IMR-90 (cell line): ENCODE measurements at regions not wholly inside any gene's neighbourhood (a gene's known extent, or its start where the extent isn't known, plus 50 kb on each side); places are given as distances from the start of the nearest gene placed in this dataset.

Source experiments
- ATAC-seq: fragments of 200-7000 bp; cut with Tn5 transposase; 2 replicates; pipeline ENCODE4 v1.9.1; 2020; ENCODE audit warnings: low read depth, mild to moderate bottlenecking, moderate library complexity
- BruUV-seq: library from RNA; stranded (reverse); fragments of 400-500 nt; replicated peaks from 2 replicates; lab custom pipeline; 2021; lab: Mats Ljungman, UMichigan
- CTCF ChIA-PET: fragments of 300-600 bp; formaldehyde crosslinking; extraction: SDS; loops from one replicate; lab custom pipeline; 2021; ENCODE audit warnings: antibody characterized with exemption; lab: Yijun Ruan, JAX
- POLR2A ChIA-PET: fragments of 300-600 bp; sonication (Branson Sonifier 250); formaldehyde crosslinking; loops from one replicate; lab custom pipeline; 2022; ENCODE audit warnings: antibody characterized with exemption; ENCODE audit not compliant: unreplicated experiment; lab: Charles Lee
- DNase-seq: peaks from one replicate; pipeline ENCODE4 v3.0.0; 2013
- H2AFZ ChIP-seq: replicated peaks from 2 replicates; pipeline ENCODE3; 2013; ENCODE audit warnings: low read length, mild to moderate bottlenecking; ENCODE audit not compliant: poor library complexity
- H2AK5ac ChIP-seq: 2 replicates; pipeline ENCODE4 v1.6.1; 2013; ENCODE audit warnings: low read depth, low read length, inconsistent platforms
- H2AK9ac ChIP-seq: replicated peaks from 2 replicates; pipeline ENCODE3; 2013; ENCODE audit warnings: mild to moderate bottlenecking, low read depth, low read length, moderate library complexity; ENCODE audit not compliant: poor library complexity
- H2BK120ac ChIP-seq: 2 replicates; pipeline ENCODE4 v1.6.1; 2013; ENCODE audit warnings: low read depth, low read length, inconsistent platforms
- H2BK15ac ChIP-seq: 3 replicates; pipeline ENCODE4 v1.6.1; 2013; ENCODE audit warnings: low read depth, low read length, inconsistent platforms
- H2BK20ac ChIP-seq: 2 replicates; pipeline ENCODE4 v1.6.1; 2013; ENCODE audit warnings: low read depth, mild to moderate bottlenecking, inconsistent platforms, low read length, moderate library complexity
- H2BK5ac ChIP-seq: 2 replicates; pipeline ENCODE4 v1.6.1; 2013; ENCODE audit warnings: mild to moderate bottlenecking, low read depth, low read length, inconsistent platforms; ENCODE audit not compliant: poor library complexity, severe bottlenecking
- H3K14ac ChIP-seq: replicated peaks from 2 replicates; pipeline ENCODE4 v1.6.1; 2013; ENCODE audit warnings: low read depth, low read length, inconsistent platforms
- H3K18ac ChIP-seq: 2 replicates; pipeline ENCODE4 v1.6.1; 2013; ENCODE audit warnings: low read depth, low read length, control low read depth
- H3K23ac ChIP-seq: 2 replicates; pipeline ENCODE4 v1.6.1; 2013; ENCODE audit warnings: low read depth, low read length, inconsistent platforms
- H3K27ac ChIP-seq: 2 replicates; pipeline ENCODE4 v1.5.1; 2013; ENCODE audit warnings: mild to moderate bottlenecking, control low read depth, low read length; ENCODE audit not compliant: insufficient read depth
- H3K27me3 ChIP-seq: 2 replicates; pipeline ENCODE4 v1.6.1; 2013; ENCODE audit warnings: low read length; ENCODE audit not compliant: control insufficient read depth, insufficient read depth
- H3K36me3 ChIP-seq: 2 replicates; pipeline ENCODE4 v1.6.1; 2013; ENCODE audit warnings: low read length, mixed read lengths; ENCODE audit not compliant: control insufficient read depth, insufficient read depth
- H3K4ac ChIP-seq: 2 replicates; pipeline ENCODE4 v1.6.1; 2013; ENCODE audit warnings: low read depth, low read length, inconsistent platforms
- H3K4me1 ChIP-seq: 2 replicates; pipeline ENCODE4 v1.6.1; 2013; ENCODE audit warnings: low read length, mixed read lengths; ENCODE audit not compliant: control insufficient read depth, insufficient read depth
- H3K4me2 ChIP-seq: 2 replicates; pipeline ENCODE4 v1.6.1; 2013; ENCODE audit warnings: low read depth, mild to moderate bottlenecking, control low read depth, low read length, moderate library complexity
- H3K4me3 ChIP-seq: 2 replicates; pipeline ENCODE4 v1.5.1; 2013; ENCODE audit warnings: low read depth, mild to moderate bottlenecking, control low read depth, low read length, moderate library complexity; ENCODE audit not compliant: insufficient read depth
- H3K56ac ChIP-seq: 2 replicates; pipeline ENCODE4 v1.6.1; 2013; ENCODE audit warnings: low read length, inconsistent platforms; ENCODE audit not compliant: insufficient read depth; ENCODE audit errors: extremely low read depth
- H3K79me1 ChIP-seq, 2 experiments: 2 replicates each; pipeline ENCODE4 v1.6.1; 2013; ENCODE audit warnings: low read length in 2 of 2, inconsistent platforms in 1 of 2, low read depth in 1 of 2
- H3K9ac ChIP-seq: 2 replicates; pipeline ENCODE4 v1.6.1; 2013; ENCODE audit warnings: low read depth, low read length, control low read depth
- H3K9me1 ChIP-seq: 2 replicates; pipeline ENCODE4 v1.6.1; 2013; ENCODE audit warnings: low read length, inconsistent platforms; ENCODE audit not compliant: insufficient read depth
- H3K9me3 ChIP-seq: 2 replicates; pipeline ENCODE4 v1.6.1; 2013; ENCODE audit warnings: low read length; ENCODE audit not compliant: control insufficient read depth, insufficient read depth
- H4K20me1 ChIP-seq: 2 replicates; pipeline ENCODE4 v1.6.1; 2013; ENCODE audit warnings: low read length, inconsistent platforms; ENCODE audit not compliant: insufficient read depth
- H4K5ac ChIP-seq: 2 replicates; pipeline ENCODE4 v1.6.1; 2013; ENCODE audit warnings: mild to moderate bottlenecking, low read depth, low read length, control low read depth
- H4K8ac ChIP-seq, 2 experiments: 2 replicates each; pipeline ENCODE4 v1.6.1; 2013; ENCODE audit warnings: low read depth in 2 of 2, low read length in 2 of 2, control low read depth in 1 of 2, inconsistent platforms in 1 of 2
- H4K91ac ChIP-seq: 2 replicates; pipeline ENCODE4 v1.6.1; 2013; ENCODE audit warnings: low read depth, low read length, inconsistent platforms; ENCODE audit not compliant: insufficient read depth
- BHLHE40 ChIP-seq: fragments of 150-350 bp; IDR thresholded peaks from 2 replicates; pipeline ENCODE4 v1.6.1; 2016; ENCODE audit warnings: mild to moderate bottlenecking, low read depth, low read length
- CEBPB ChIP-seq: IDR thresholded peaks from 2 replicates; pipeline ENCODE4 v1.6.1; 2012; ENCODE audit warnings: low read depth, low read length, improper control_type of control experiment
- CHD1 ChIP-seq: IDR thresholded peaks from 2 replicates; pipeline ENCODE4 v1.6.1; 2012; ENCODE audit warnings: low read depth, low read length, improper control_type of control experiment
- ELK1 ChIP-seq: fragments of 150-350 bp; IDR thresholded peaks from 2 replicates; pipeline ENCODE4 v1.6.1; 2016; ENCODE audit warnings: low read depth, mild to moderate bottlenecking, low read length, moderate library complexity, borderline replicate concordance
- FOS ChIP-seq: fragments of 150-350 bp; IDR thresholded peaks from 2 replicates; pipeline ENCODE4 v1.6.1; 2016; ENCODE audit warnings: low read depth, low read length
- MAFK ChIP-seq: IDR thresholded peaks from 2 replicates; pipeline ENCODE4 v1.6.1; 2012; ENCODE audit warnings: low read depth, low read length, improper control_type of control experiment
- MAZ ChIP-seq: IDR thresholded peaks from 2 replicates; pipeline ENCODE4 v1.6.1; 2012; ENCODE audit warnings: low read depth, mild to moderate bottlenecking, low read length, improper control_type of control experiment, moderate library complexity, borderline replicate concordance
- MXI1 ChIP-seq: IDR thresholded peaks from 2 replicates; pipeline ENCODE4 v1.6.1; 2012; ENCODE audit warnings: low read depth, mild to moderate bottlenecking, low read length, moderate library complexity, borderline replicate concordance
- NFE2L2 ChIP-seq: fragments of 150-350 bp; IDR thresholded peaks from 2 replicates; pipeline ENCODE4 v1.6.1; 2016; ENCODE audit warnings: low read depth, mild to moderate bottlenecking, low read length
- POLR2A ChIP-seq: IDR thresholded peaks from 2 replicates; pipeline ENCODE4 v1.6.1; 2012; ENCODE audit warnings: mild to moderate bottlenecking, low read depth, low read length
- RAD21 ChIP-seq: IDR thresholded peaks from 2 replicates; pipeline ENCODE4 v1.6.1; 2012; ENCODE audit warnings: low read length, improper control_type of control experiment
- RCOR1 ChIP-seq: IDR thresholded peaks from 2 replicates; pipeline ENCODE4 v1.6.1; 2012; ENCODE audit warnings: mild to moderate bottlenecking, low read length, improper control_type of control experiment; ENCODE audit not compliant: insufficient replicate concordance
- RFX5 ChIP-seq: IDR thresholded peaks from 2 replicates; pipeline ENCODE4 v1.8.0; 2012; ENCODE audit warnings: low read depth, mild to moderate bottlenecking, low read length, moderate library complexity
- SMC3 ChIP-seq: fragments of 150-350 bp; IDR thresholded peaks from 2 replicates; pipeline ENCODE4 v1.6.1; 2016; ENCODE audit warnings: low read depth, mild to moderate bottlenecking, antibody characterized with exemption, low read length, moderate library complexity
- USF2 ChIP-seq: fragments of 150-350 bp; IDR thresholded peaks from 2 replicates; pipeline ENCODE4 v1.6.1; 2017; ENCODE audit warnings: mild to moderate bottlenecking, antibody characterized with exemption, low read length, low read depth
- WGBS, 2 experiments: methylation state at CpG; one replicate each; pipeline versions ENCODE4 v1.1.5 to v1.1.7; 2013; ENCODE audit warnings: missing lambda C conversion rate in 2 of 2; ENCODE audit not compliant: insufficient read length in 1 of 2; ENCODE audit errors: extremely low coverage in 2 of 2; 5-methylcytosine and 5-hydroxymethylcytosine counted together
- dilution Hi-C: fragments of 300-500 bp; cut with HindIII; formaldehyde crosslinking; loops from one replicate; pipeline ENCODE4 v1.14.3; 2018; ENCODE audit warnings: low sequenced_read_pairs; ENCODE audit not compliant: unreplicated experiment
- in situ Hi-C: fragments of 300-500 bp; cut with MboI; formaldehyde crosslinking; loops from 3 replicates; pipeline ENCODE4 v1.14.3; 2019; ENCODE audit warnings: low sequenced_read_pairs, inconsistent platforms, mixed read lengths
- intact Hi-C: fragments of 100-400 bp; cut with micrococcal nuclease; formaldehyde crosslinking; loops from 2 replicates; pipeline ENCODE4 v1.10.0; 2022
- TF ChIP-seq, protein P1 (sequence below): conservative IDR thresholded peaks from 2 replicates; pipeline ENCODE4 v1.5.1; 2012; ENCODE audit warnings: mild to moderate bottlenecking, low read depth, low read length, improper control_type of control experiment

DNA sequence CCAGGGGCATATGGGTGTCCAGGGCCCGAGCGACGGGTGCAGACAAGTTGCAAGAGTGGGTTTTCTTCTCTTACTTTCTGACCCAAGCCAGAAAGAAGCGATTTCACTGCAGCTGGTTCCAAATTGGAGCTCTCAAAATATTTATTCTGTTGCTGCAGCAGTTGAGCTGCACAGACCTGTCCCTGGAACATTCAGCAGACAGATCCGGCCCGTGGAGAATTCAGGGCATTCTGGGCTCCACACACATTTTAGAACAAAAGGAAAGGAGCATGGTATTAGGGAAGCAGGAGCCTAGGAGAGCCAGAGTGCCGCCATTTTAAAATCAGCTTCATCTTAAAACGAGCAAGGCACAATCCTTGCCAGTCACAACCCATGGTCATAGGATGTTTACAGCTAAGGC lies 135.3 kb upstream of the TPM1 start:
- BruUV-seq, result no TSS peak
- H2AK5ac ChIP-seq, result no peak overlapping the region
- H2AK9ac ChIP-seq, result no peak overlapping the region
- in situ Hi-C loops, result no loop called here
- H4K8ac ChIP-seq, result no peak overlapping the region
- ATAC-seq, result no peak
- H3K27ac ChIP-seq, result no peak overlapping the region
- no peaks in the 10 kb centered on the region for H3K36me3 ChIP-seq
- H3K79me1 ChIP-seq, result no peaks in the 10 kb centered on the region
- no peak overlapping the region for H3K4me2 ChIP-seq
- peaks cover 2% of the 10 kb centered on the region; the same call in 1 of the 2 replicates for H3K4me1 ChIP-seq
- no peak overlapping the region for H2BK120ac ChIP-seq
- CTCF ChIA-PET, result no interaction called here
- no peak overlapping the region for H3K23ac ChIP-seq
- POLR2A ChIA-PET, result no interaction called here
- dilution Hi-C loops, result no loop called here
- H3K9me3 ChIP-seq, result no peaks in the 10 kb centered on the region
- intact Hi-C loops, result no loop called here
- H3K18ac ChIP-seq, result no peak overlapping the region
- no peak overlapping the region for H3K56ac ChIP-seq
- H4K91ac ChIP-seq, result no peak overlapping the region
- peaks cover 3% of the 10 kb centered on the region; the same call in 1 of the 2 replicates for H3K9me1 ChIP-seq
- 100% methylated on average over 3 of the region's 8 CpGs; no CpG with 5 or more reads in 1 of the 2 experiments for WGBS, 2 experiments
- no peak overlapping the region for H3K4ac ChIP-seq
- H2BK20ac ChIP-seq, result no peak overlapping the region
- no peak overlapping the region for H2AFZ ChIP-seq
- no peak overlapping the region for H3K9ac ChIP-seq
- H2BK15ac ChIP-seq, result no peak overlapping the region
- H2BK5ac ChIP-seq, result no peak overlapping the region
- H4K5ac ChIP-seq, result no peak overlapping the region
- H4K20me1 ChIP-seq, result no peaks in the 10 kb centered on the region
- TF ChIP-seq MAFK, result no peak
- TF ChIP-seq BHLHE40, result no peak
- no peak for TF ChIP-seq RFX5
- TF ChIP-seq RAD21, result no peak
- no peak for TF ChIP-seq MXI1
- TF ChIP-seq ELK1, result no peak
- TF ChIP-seq CHD1, result no peak
- TF ChIP-seq USF2, result no peak
- no peak for TF ChIP-seq MAZ
- no peak for TF ChIP-seq SMC3
- no peak for TF ChIP-seq NFE2L2
- no peak for TF ChIP-seq RCOR1
- TF ChIP-seq POLR2A, result no peak
- TF ChIP-seq CEBPB, result no peak
- TF ChIP-seq, protein P1, sequence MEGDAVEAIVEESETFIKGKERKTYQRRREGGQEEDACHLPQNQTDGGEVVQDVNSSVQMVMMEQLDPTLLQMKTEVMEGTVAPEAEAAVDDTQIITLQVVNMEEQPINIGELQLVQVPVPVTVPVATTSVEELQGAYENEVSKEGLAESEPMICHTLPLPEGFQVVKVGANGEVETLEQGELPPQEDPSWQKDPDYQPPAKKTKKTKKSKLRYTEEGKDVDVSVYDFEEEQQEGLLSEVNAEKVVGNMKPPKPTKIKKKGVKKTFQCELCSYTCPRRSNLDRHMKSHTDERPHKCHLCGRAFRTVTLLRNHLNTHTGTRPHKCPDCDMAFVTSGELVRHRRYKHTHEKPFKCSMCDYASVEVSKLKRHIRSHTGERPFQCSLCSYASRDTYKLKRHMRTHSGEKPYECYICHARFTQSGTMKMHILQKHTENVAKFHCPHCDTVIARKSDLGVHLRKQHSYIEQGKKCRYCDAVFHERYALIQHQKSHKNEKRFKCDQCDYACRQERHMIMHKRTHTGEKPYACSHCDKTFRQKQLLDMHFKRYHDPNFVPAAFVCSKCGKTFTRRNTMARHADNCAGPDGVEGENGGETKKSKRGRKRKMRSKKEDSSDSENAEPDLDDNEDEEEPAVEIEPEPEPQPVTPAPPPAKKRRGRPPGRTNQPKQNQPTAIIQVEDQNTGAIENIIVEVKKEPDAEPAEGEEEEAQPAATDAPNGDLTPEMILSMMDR, result no peak
- no peak for TF ChIP-seq FOS
- no peak for DNase-seq
- no peaks in the 10 kb centered on the region for H3K27me3 ChIP-seq
- H3K4me3 ChIP-seq, result no peak overlapping the region
- H3K14ac ChIP-seq, result no peak overlapping the region
